H9 (cell line): ENCODE measurements at regions not wholly inside any gene's neighbourhood (a gene's known extent, or its start where the extent isn't known, plus 50 kb on each side); places are given as distances from the start of the nearest gene placed in this dataset.

Experiments used
- DNase-seq: peaks from one replicate; pipeline ENCODE4 v3.0.0-alpha.2; 2017
- H2AFZ ChIP-seq: one replicate; pipeline ENCODE4 v1.6.1; 2013; ENCODE audit warnings: mild to moderate bottlenecking, low read length, control low read depth, moderate library complexity
- H2AK5ac ChIP-seq: 2 replicates; pipeline ENCODE4 v1.6.1; 2013; ENCODE audit warnings: low read length, control low read depth, mixed read lengths; ENCODE audit not compliant: insufficient read length
- H2BK120ac ChIP-seq: one replicate; pipeline ENCODE4 v1.6.1; 2013; ENCODE audit warnings: low read depth, mild to moderate bottlenecking, low read length, control low read depth, inconsistent platforms; ENCODE audit not compliant: poor library complexity, severe bottlenecking
- H2BK12ac ChIP-seq: 2 replicates; pipeline ENCODE4 v1.6.1; 2013; ENCODE audit warnings: low read length, control low read depth, mixed read lengths, low read depth; ENCODE audit not compliant: insufficient read length
- H2BK15ac ChIP-seq: 2 replicates; pipeline ENCODE4 v1.6.1; 2013; ENCODE audit warnings: low read depth, low read length, control low read depth
- H2BK20ac ChIP-seq: one replicate; pipeline ENCODE4 v1.6.1; 2013; ENCODE audit warnings: low read depth, mild to moderate bottlenecking, low read length, control low read depth, inconsistent platforms; ENCODE audit not compliant: poor library complexity, severe bottlenecking
- H2BK5ac ChIP-seq: 2 replicates; pipeline ENCODE4 v1.6.1; 2013; ENCODE audit warnings: low read length, control low read depth, mixed read lengths; ENCODE audit not compliant: insufficient read length
- H3K14ac ChIP-seq: 2 replicates; pipeline ENCODE4 v1.6.1; 2013; ENCODE audit warnings: low read length, control low read depth; ENCODE audit not compliant: insufficient read depth
- H3K18ac ChIP-seq: 2 replicates; pipeline ENCODE4 v1.6.1; 2013; ENCODE audit warnings: low read depth, mild to moderate bottlenecking, mixed read lengths, low read length, control low read depth; ENCODE audit not compliant: insufficient read length
- H3K23ac ChIP-seq: 2 replicates; pipeline ENCODE4 v1.6.1; 2013; ENCODE audit warnings: low read length, control low read depth, mixed read lengths, low read depth; ENCODE audit not compliant: insufficient read length
- H3K23me2 ChIP-seq: 2 replicates; pipeline ENCODE4 v1.6.1; 2013; ENCODE audit warnings: low read depth, mild to moderate bottlenecking, mixed read lengths, low read length, control low read depth; ENCODE audit not compliant: insufficient read length, poor library complexity, severe bottlenecking
- H3K27ac ChIP-seq: 2 replicates; pipeline ENCODE4 v1.5.1; 2013; ENCODE audit warnings: low read length, control low read depth, mixed read lengths, low read depth; ENCODE audit not compliant: insufficient read length
- H3K27me3 ChIP-seq: 2 replicates; pipeline ENCODE4 v1.6.1; 2013; ENCODE audit warnings: low read length, control low read depth, inconsistent platforms; ENCODE audit not compliant: insufficient read depth
- H3K4ac ChIP-seq: 2 replicates; pipeline ENCODE4 v1.6.1; 2013; ENCODE audit warnings: low read depth, mild to moderate bottlenecking, control low read depth, inconsistent platforms, low read length, moderate library complexity
- H3K4me1 ChIP-seq: 2 replicates; pipeline ENCODE4 v1.6.1; 2013; ENCODE audit warnings: low read length, control low read depth, inconsistent platforms; ENCODE audit not compliant: insufficient read depth
- H3K4me2 ChIP-seq: 2 replicates; pipeline ENCODE4 v1.6.1; 2013; ENCODE audit warnings: low read length, control low read depth, mixed read lengths; ENCODE audit not compliant: insufficient read length, insufficient read depth
- H3K56ac ChIP-seq: 2 replicates; pipeline ENCODE4 v1.6.1; 2013; ENCODE audit warnings: low read depth, mild to moderate bottlenecking, mixed read lengths, low read length, control low read depth; ENCODE audit not compliant: insufficient read length
- H3K79me1 ChIP-seq: 2 replicates; pipeline ENCODE4 v1.6.1; 2013; ENCODE audit warnings: low read depth, mild to moderate bottlenecking, moderate library complexity, low read length, control low read depth, inconsistent platforms; ENCODE audit not compliant: insufficient read depth, poor library complexity, severe bottlenecking
- H3K79me2 ChIP-seq: 2 replicates; pipeline ENCODE4 v1.6.1; 2013; ENCODE audit warnings: low read length, control low read depth, inconsistent platforms; ENCODE audit not compliant: insufficient read depth
- H3K9ac ChIP-seq: 2 replicates; pipeline ENCODE4 v1.6.1; 2013; ENCODE audit warnings: low read length, control low read depth, mixed read lengths; ENCODE audit not compliant: insufficient read length; ENCODE audit errors: extremely low read depth
- H3K9me3 ChIP-seq: one replicate; pipeline ENCODE4 v1.6.1; 2013; ENCODE audit warnings: low read depth, low read length, inconsistent platforms; ENCODE audit not compliant: control insufficient read depth
- H3T11ph ChIP-seq: one replicate; pipeline ENCODE4 v1.6.1; 2013; ENCODE audit warnings: mild to moderate bottlenecking, low read length, control low read depth, inconsistent platforms
- H4K20me1 ChIP-seq: one replicate; pipeline ENCODE4 v1.6.1; 2013; ENCODE audit not compliant: control insufficient read depth, insufficient read length, insufficient read depth
- H4K5ac ChIP-seq: 2 replicates; pipeline ENCODE4 v1.6.1; 2013; ENCODE audit warnings: low read depth, mild to moderate bottlenecking, mixed read lengths, low read length, control low read depth; ENCODE audit not compliant: insufficient read length
- H4K8ac ChIP-seq: replicated peaks from 2 replicates; pipeline ENCODE4 v1.6.1; 2013; ENCODE audit warnings: low read length, control low read depth, mixed read lengths, low read depth; ENCODE audit not compliant: insufficient read length
- H4K91ac ChIP-seq: 2 replicates; pipeline ENCODE4 v1.6.1; 2013; ENCODE audit warnings: low read depth, mild to moderate bottlenecking, moderate library complexity, mixed read lengths, low read length, control low read depth; ENCODE audit not compliant: insufficient read length
- H3K27ac Mint-ChIP-seq, 3 experiments: 2 replicates in 2 of 3; 3 replicates in 1 of 3; pipeline ENCODE4 v1.8.0; 2020 to 2021; ENCODE audit warnings: mixed read lengths in 3 of 3, mild to moderate bottlenecking in 1 of 3, moderate library complexity in 1 of 3
- H3K27me3 Mint-ChIP-seq: 2 replicates; pipeline ENCODE4 v1.8.0; 2021; ENCODE audit warnings: low read depth, mild to moderate bottlenecking, moderate library complexity, mixed read lengths
- H3K36me3 Mint-ChIP-seq, 3 experiments: 2 replicates in 2 of 3; 3 replicates in 1 of 3; pipeline ENCODE4 v1.8.0; 2020 to 2021; ENCODE audit warnings: low read depth in 3 of 3, mixed read lengths in 3 of 3; ENCODE audit not compliant: insufficient read depth in 1 of 3
- H3K4me1 Mint-ChIP-seq, 2 experiments: 2 replicates each; pipeline ENCODE4 v1.8.0; 2020; ENCODE audit warnings: mixed read lengths in 2 of 2
- H3K4me3 Mint-ChIP-seq, 2 experiments: 2 replicates in 1 of 2; 3 replicates in 1 of 2; pipeline ENCODE4 v1.8.0; 2020 to 2021; ENCODE audit warnings: mild to moderate bottlenecking in 2 of 2, mixed read lengths in 2 of 2, moderate library complexity in 1 of 2
- H3K9me3 Mint-ChIP-seq, 2 experiments: 2 replicates in 1 of 2; 3 replicates in 1 of 2; pipeline ENCODE4 v1.8.0; 2020; ENCODE audit warnings: mild to moderate bottlenecking in 2 of 2, mixed read lengths in 2 of 2, moderate library complexity in 1 of 2
- WGBS: extraction: QIAGEN DNeasy Blood & Tissue Kit; methylation state at CpG from one replicate; pipeline ENCODE4 v1.1.7; 2013; ENCODE audit warnings: missing lambda C conversion rate, low lambda C conversion rate, mixed read lengths; ENCODE audit not compliant: insufficient read length; ENCODE audit errors: extremely low coverage; 5-methylcytosine and 5-hydroxymethylcytosine counted together
- TF ChIP-seq, protein P1 (sequence below): fragments of 200-600 bp; sonication (generic); conservative IDR thresholded peaks from 3 replicates; pipeline ENCODE4 v1.8.0; 2021; ENCODE audit warnings: antibody characterized with exemption, mild to moderate bottlenecking

DNA sequence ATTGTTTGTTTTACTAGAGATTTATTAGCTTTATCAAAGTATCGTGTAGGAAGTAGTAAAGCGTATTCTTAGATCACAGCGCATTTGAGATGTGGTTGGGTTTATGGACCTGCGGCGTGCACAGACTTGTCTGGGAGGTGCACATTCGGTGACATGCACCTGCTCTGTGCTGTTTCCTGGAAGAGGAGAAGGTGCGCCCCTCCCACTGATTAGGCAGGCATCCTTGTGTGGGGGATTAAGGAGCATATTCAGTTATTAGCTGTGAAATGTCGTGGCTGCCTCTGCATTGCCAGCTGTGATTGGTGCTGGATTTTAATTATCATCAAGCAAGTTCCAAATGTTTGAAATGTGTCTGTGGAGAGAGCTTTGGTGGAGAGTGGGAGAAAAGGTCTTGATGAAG lies 903.8 kb upstream of the RBFOX1 start:
- Histone ChIP-seq H3K79me1 (no peaks in the 10 kb centered on the region), H4K20me1 (no peaks in the 10 kb centered on the region), H3K14ac (no peak overlapping the region), H2BK15ac (no peak overlapping the region), H2AFZ (no peak overlapping the region), H3K4ac (no peak overlapping the region), H3K56ac (no peak overlapping the region), H3K23ac (no peak overlapping the region), H4K91ac (no peak overlapping the region), H3K79me2 (no peaks in the 10 kb centered on the region), H3K27ac (no peak overlapping the region), H4K8ac (no peak overlapping the region), H4K5ac (no peak overlapping the region), H2BK5ac (no peak overlapping the region), H3K4me1 (no peaks in the 10 kb centered on the region), H2BK20ac (no peak overlapping the region), H3K4me2 (no peak overlapping the region), H3K9me3 (no peaks in the 10 kb centered on the region), H2BK120ac (no peak overlapping the region), H2BK12ac (no peak overlapping the region), H3K18ac (no peak overlapping the region), H3K9ac (no peak overlapping the region), H3T11ph (no peak overlapping the region), H2AK5ac (no peak overlapping the region), H3K23me2 (no peaks in the 10 kb centered on the region), H3K27me3 (no peaks in the 10 kb centered on the region)
- Mint-ChIP-seq H3K36me3 (no peaks in the 10 kb centered on the region), H3K4me1 (0 out of 4 replicates have a peak, but pooled peaks cover 0 to 4% of the 10 kb centered on the region in 2 experiments), H3K4me3 (no peak overlapping the region), H3K27me3 (no peaks in the 10 kb centered on the region), H3K27ac (no peak overlapping the region), H3K9me3 (no peaks in the 10 kb centered on the region; a peak in 1 of 5 replicates)
- TF ChIP-seq, protein P1, sequence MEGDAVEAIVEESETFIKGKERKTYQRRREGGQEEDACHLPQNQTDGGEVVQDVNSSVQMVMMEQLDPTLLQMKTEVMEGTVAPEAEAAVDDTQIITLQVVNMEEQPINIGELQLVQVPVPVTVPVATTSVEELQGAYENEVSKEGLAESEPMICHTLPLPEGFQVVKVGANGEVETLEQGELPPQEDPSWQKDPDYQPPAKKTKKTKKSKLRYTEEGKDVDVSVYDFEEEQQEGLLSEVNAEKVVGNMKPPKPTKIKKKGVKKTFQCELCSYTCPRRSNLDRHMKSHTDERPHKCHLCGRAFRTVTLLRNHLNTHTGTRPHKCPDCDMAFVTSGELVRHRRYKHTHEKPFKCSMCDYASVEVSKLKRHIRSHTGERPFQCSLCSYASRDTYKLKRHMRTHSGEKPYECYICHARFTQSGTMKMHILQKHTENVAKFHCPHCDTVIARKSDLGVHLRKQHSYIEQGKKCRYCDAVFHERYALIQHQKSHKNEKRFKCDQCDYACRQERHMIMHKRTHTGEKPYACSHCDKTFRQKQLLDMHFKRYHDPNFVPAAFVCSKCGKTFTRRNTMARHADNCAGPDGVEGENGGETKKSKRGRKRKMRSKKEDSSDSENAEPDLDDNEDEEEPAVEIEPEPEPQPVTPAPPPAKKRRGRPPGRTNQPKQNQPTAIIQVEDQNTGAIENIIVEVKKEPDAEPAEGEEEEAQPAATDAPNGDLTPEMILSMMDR = no peak
- DNase-seq = no peak
- no CpG with 5 or more reads among the region's 8 CpGs for WGBS
